ENCODE measurements at regions not wholly inside any gene's neighbourhood (a gene's known extent, or its start where the extent isn't known, plus 50 kb on each side); places are given as distances from the start of the nearest gene placed in this dataset.
"Not testable (repeated sequence)": the region's sequence is repeated elsewhere in the genome, so short reads cannot be mapped to it uniquely, and the experiment has no call there.

DNA sequence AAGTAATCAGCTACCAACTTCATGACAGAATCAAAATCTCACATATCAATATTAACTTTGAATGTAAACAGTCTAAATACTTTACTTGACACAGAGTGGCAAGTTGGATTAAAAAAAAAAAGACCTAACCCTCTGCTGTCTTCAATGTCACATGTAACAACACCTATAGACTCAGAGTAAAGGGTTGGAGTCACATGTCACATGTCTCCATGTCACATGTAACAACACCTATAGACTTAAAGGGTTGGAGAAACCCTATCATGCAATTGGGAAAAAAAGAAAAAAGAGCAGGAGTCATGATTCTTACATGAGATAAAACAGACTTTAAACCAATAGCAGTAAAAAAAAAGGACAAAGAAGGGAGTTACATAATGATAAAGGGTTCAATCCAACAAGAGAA is 665.3 kb upstream of the LRRTM1 start:
- peaks cover 6% of the 10 kb centered on the region for H3K9me3 ChIP-seq
- DNase-seq (no peak), ATAC-seq (replicated peaks in 1 of 4) (no peak)
- CTCF ChIA-PET: no interaction called here
- Mint-ChIP-seq H3K36me3 (no peaks in the 10 kb centered on the region), H3K4me1 (no peaks in the 10 kb centered on the region), H3K27me3 (no peaks in the 10 kb centered on the region), H3K9me3 (peaks cover 30 to 46% (median 36%) of the 10 kb centered on the region in 3 donors), H3K4me3 (no peak overlapping the region), H3K27ac (no peak overlapping the region)
- no peak overlapping the region for H3K4me3 ChIP-seq (ENCODE audit: control insufficient read depth in 1 of 2, extremely low read depth in 1 of 2, low read length in 1 of 2)
- no peak overlapping the region for H3K27ac ChIP-seq (ENCODE audit: low read length)
- H3K4me1 ChIP-seq (ENCODE audit: control insufficient read depth in 1 of 2, extremely low read depth in 1 of 2, insufficient read depth in 2 of 2, low read length in 2 of 2): no peaks in the 10 kb centered on the region
- no peaks in the 10 kb centered on the region for H3K27me3 ChIP-seq (replicated peaks in 1 of 2; ENCODE audit: control insufficient read depth in 2 of 2, extremely low read depth in 1 of 2, insufficient read depth in 2 of 2, low read length in 1 of 2)
- no peaks in the 10 kb centered on the region for H3K36me3 ChIP-seq (ENCODE audit: control insufficient read depth in 2 of 2, extremely low read depth in 1 of 2, insufficient read depth in 1 of 2, low read length in 1 of 2)
- POLR2A ChIA-PET: no interaction called here

DNA sequence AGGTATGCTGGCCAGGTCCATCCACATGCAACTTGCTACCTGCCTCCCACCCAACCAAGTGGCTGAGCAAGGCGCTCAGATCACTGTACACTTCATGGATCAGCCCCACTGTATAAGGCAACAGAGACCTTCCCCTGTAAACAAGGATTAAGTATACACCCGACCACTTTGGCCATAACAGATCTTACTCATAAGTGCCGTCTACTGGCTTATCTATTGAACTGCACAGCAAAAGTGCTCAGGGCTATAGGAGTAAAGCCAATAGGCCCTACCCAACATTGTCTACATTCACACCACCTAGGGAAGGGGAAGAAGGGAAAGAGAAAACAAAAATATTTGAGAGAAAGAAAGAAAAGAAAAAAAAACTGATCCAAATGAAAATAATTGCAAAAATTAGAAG is 663.9 kb upstream of the LRRTM1 start:
- WGBS (ENCODE audit: insufficient coverage): 25% methylated on average over 1 of the region's 3 CpGs
- peaks cover 8% of the 10 kb centered on the region for H3K9me3 ChIP-seq
- no peaks in the 10 kb centered on the region for H3K36me3 Mint-ChIP-seq
- H3K27me3 Mint-ChIP-seq: no peaks in the 10 kb centered on the region
- H3K4me3 ChIP-seq (ENCODE audit: control insufficient read depth in 1 of 2, extremely low read depth in 1 of 2, low read length in 1 of 2): no peak overlapping the region
- H3K9me3 Mint-ChIP-seq: peaks cover 30 to 46% (median 41%) of the 10 kb centered on the region in 3 donors
- ATAC-seq (replicated peaks in 1 of 4): no peak
- no peaks in the 10 kb centered on the region for H3K4me1 ChIP-seq (ENCODE audit: control insufficient read depth in 1 of 2, extremely low read depth in 1 of 2, insufficient read depth in 2 of 2, low read length in 2 of 2)
- no peak overlapping the region for H3K27ac ChIP-seq (ENCODE audit: low read length)
- H3K27me3 ChIP-seq (replicated peaks in 1 of 2; ENCODE audit: control insufficient read depth in 2 of 2, extremely low read depth in 1 of 2, insufficient read depth in 2 of 2, low read length in 1 of 2): no peaks in the 10 kb centered on the region
- H3K4me3 Mint-ChIP-seq: no peak overlapping the region
- H3K4me1 Mint-ChIP-seq: no peaks in the 10 kb centered on the region
- no peak overlapping the region for H3K27ac Mint-ChIP-seq
- CTCF ChIA-PET: no interaction called here
- no peak for DNase-seq
- POLR2A ChIA-PET: no interaction called here
- H3K36me3 ChIP-seq (ENCODE audit: control insufficient read depth in 2 of 2, extremely low read depth in 1 of 2, insufficient read depth in 1 of 2, low read length in 1 of 2): no peaks in the 10 kb centered on the region

DNA sequence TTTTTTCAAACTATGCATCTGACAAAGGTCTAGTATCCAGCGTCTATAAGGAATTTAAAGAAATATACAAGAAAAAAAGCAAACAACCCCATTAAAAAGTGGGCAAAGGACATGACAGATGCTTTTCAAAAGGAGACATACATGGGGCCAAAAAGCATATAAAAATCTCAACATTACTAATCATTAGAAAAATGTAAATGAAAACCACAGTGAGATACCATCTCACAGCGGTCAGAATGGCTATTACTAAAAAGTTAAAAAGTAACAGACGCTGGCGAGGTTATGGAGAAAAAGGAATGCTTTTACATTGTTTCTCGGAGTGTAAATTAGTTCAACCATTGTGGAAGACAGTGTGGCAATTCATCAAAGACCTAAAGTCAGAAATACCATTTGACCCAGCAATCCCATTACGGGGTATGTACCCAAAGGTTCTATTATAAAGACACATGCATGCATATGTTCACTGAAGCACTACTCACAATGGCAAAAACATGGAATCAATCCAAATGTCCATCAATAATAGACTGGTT is 643.1 kb upstream of the LRRTM1 start:
- no peak overlapping the region for H3K27ac ChIP-seq (ENCODE audit: low read length)
- ATAC-seq (replicated peaks in 1 of 4) (no peak), DNase-seq (no peak)
- POLR2A ChIA-PET: no interaction called here
- no peaks in the 10 kb centered on the region for H3K36me3 ChIP-seq (ENCODE audit: control insufficient read depth in 2 of 2, extremely low read depth in 1 of 2, insufficient read depth in 1 of 2, low read length in 1 of 2)
- H3K27me3 ChIP-seq (replicated peaks in 1 of 2; ENCODE audit: control insufficient read depth in 2 of 2, extremely low read depth in 1 of 2, insufficient read depth in 2 of 2, low read length in 1 of 2): no peaks in the 10 kb centered on the region
- no peaks in the 10 kb centered on the region for H3K4me1 ChIP-seq (ENCODE audit: control insufficient read depth in 1 of 2, extremely low read depth in 1 of 2, insufficient read depth in 2 of 2, low read length in 2 of 2)
- H3K4me1 Mint-ChIP-seq: no peaks in the 10 kb centered on the region
- whole genome bisulfite sequencing (ENCODE audit: insufficient coverage): 95% methylated on average over 3 of the region's 6 CpGs
- H3K4me3 ChIP-seq (ENCODE audit: control insufficient read depth in 1 of 2, extremely low read depth in 1 of 2, low read length in 1 of 2): no peak overlapping the region
- CTCF ChIA-PET: no interaction called here
- H3K27me3 Mint-ChIP-seq: no peaks in the 10 kb centered on the region
- no peaks in the 10 kb centered on the region for H3K36me3 Mint-ChIP-seq
- H3K4me3 Mint-ChIP-seq: no peak overlapping the region
- H3K9me3 ChIP-seq: peaks cover 3% of the 10 kb centered on the region
- H3K27ac Mint-ChIP-seq: no peak overlapping the region
- peaks cover 14 to 27% (median 21%) of the 10 kb centered on the region in 3 donors for H3K9me3 Mint-ChIP-seq

GRCh38 chr2:80943487-80943886 is 638.9 kb upstream of the LRRTM1 start:
- Histone ChIP-seq H3K4me1 (ENCODE audit: control insufficient read depth in 1 of 2, extremely low read depth in 1 of 2, insufficient read depth in 2 of 2, low read length in 2 of 2) (no peaks in the 10 kb centered on the region), H3K4me3 (ENCODE audit: control insufficient read depth in 1 of 2, extremely low read depth in 1 of 2, low read length in 1 of 2) (no peak overlapping the region), H3K27ac (ENCODE audit: low read length) (no peak overlapping the region), H3K27me3 (replicated peaks in 1 of 2; ENCODE audit: control insufficient read depth in 2 of 2, extremely low read depth in 1 of 2, insufficient read depth in 2 of 2, low read length in 1 of 2) (no peaks in the 10 kb centered on the region), H3K9me3 (no peaks in the 10 kb centered on the region), H3K36me3 (ENCODE audit: control insufficient read depth in 2 of 2, extremely low read depth in 1 of 2, insufficient read depth in 1 of 2, low read length in 1 of 2) (no peaks in the 10 kb centered on the region)
- DNase-seq (no peak), ATAC-seq (replicated peaks in 1 of 4) (no peak)
- no peaks in the 10 kb centered on the region for H3K27me3 Mint-ChIP-seq
- peaks cover 11 to 41% (median 25%) of the 10 kb centered on the region in 3 donors for H3K9me3 Mint-ChIP-seq
- no peaks in the 10 kb centered on the region for H3K4me1 Mint-ChIP-seq
- ChIA-PET CTCF (no interaction called here), POLR2A (no interaction called here)
- H3K4me3 Mint-ChIP-seq: no peak overlapping the region
- no peaks in the 10 kb centered on the region for H3K36me3 Mint-ChIP-seq
- no peak overlapping the region for H3K27ac Mint-ChIP-seq
- WGBS (ENCODE audit: insufficient coverage): 92% methylated on average over 2 of the region's 3 CpGs

DNA sequence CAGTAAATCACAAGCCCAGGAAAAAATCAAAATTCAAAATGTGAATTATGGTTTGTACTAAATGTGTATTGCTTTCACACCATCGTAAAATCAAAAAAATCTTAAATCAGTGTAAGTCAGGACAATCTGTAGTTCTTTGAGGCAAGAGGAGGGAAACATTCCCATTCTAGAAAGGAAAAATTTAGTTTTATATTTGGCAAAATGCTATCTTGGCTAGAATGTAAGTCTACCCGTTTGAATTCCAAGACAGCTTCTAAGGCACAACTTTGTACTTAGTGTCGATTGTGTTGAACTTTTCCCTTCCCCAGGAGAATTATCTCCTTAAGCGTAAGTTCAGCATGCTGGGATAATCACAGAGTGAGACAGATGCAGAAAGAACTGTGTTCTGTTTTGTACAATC is 638.2 kb upstream of the LRRTM1 start:
- H3K27me3 ChIP-seq (replicated peaks in 1 of 2; ENCODE audit: control insufficient read depth in 2 of 2, extremely low read depth in 1 of 2, insufficient read depth in 2 of 2, low read length in 1 of 2): no peaks in the 10 kb centered on the region
- Mint-ChIP-seq H3K27ac (no peak overlapping the region), H3K36me3 (no peaks in the 10 kb centered on the region), H3K27me3 (no peaks in the 10 kb centered on the region), H3K4me3 (no peak overlapping the region), H3K4me1 (no peaks in the 10 kb centered on the region), H3K9me3 (peaks cover 18 to 44% (median 27%) of the 10 kb centered on the region in 3 donors)
- no CpG with 5 or more reads among the region's 4 CpGs for WGBS (ENCODE audit: insufficient coverage)
- no peaks in the 10 kb centered on the region for H3K9me3 ChIP-seq
- H3K4me1 ChIP-seq (ENCODE audit: control insufficient read depth in 1 of 2, extremely low read depth in 1 of 2, insufficient read depth in 2 of 2, low read length in 2 of 2): no peaks in the 10 kb centered on the region
- no peaks in the 10 kb centered on the region for H3K36me3 ChIP-seq (ENCODE audit: control insufficient read depth in 2 of 2, extremely low read depth in 1 of 2, insufficient read depth in 1 of 2, low read length in 1 of 2)
- ChIA-PET CTCF (no interaction called here), POLR2A (no interaction called here)
- DNase-seq (no peak), ATAC-seq (replicated peaks in 1 of 4) (no peak)
- H3K4me3 ChIP-seq (ENCODE audit: control insufficient read depth in 1 of 2, extremely low read depth in 1 of 2, low read length in 1 of 2): no peak overlapping the region
- H3K27ac ChIP-seq (ENCODE audit: low read length): no peak overlapping the region

DNA sequence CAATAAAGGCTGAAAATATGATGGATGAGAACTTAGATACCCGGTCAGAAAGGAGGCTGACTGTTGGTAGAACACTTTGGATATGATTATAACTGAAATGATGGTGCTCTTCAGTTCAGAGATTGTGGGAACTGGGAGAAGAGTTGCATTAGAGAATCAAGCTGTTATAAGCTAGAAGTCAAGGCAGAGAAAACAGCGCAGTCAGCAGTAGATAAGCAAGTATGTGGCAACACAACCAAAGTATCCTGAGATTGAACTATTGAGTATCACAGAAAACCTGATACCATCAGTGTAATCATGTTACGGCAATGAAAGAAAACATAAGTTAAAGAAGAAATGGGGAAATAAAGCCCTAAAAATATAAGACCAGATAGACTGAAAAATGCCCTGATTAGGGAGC is 633.9 kb upstream of the LRRTM1 start:
- POLR2A ChIA-PET: no interaction called here
- H3K27ac Mint-ChIP-seq: no peak overlapping the region
- no peaks in the 10 kb centered on the region for H3K4me1 Mint-ChIP-seq
- DNase-seq (no peak), ATAC-seq (replicated peaks in 1 of 4) (no peak)
- no peaks in the 10 kb centered on the region for H3K27me3 Mint-ChIP-seq
- H3K4me3 Mint-ChIP-seq: no peak overlapping the region
- no peaks in the 10 kb centered on the region for H3K27me3 ChIP-seq (replicated peaks in 1 of 2; ENCODE audit: control insufficient read depth in 2 of 2, extremely low read depth in 1 of 2, insufficient read depth in 2 of 2, low read length in 1 of 2)
- H3K4me3 ChIP-seq (ENCODE audit: control insufficient read depth in 1 of 2, extremely low read depth in 1 of 2, low read length in 1 of 2): no peak overlapping the region
- 67% methylated on average over 1 of the region's 3 CpGs for WGBS (ENCODE audit: insufficient coverage)
- H3K9me3 ChIP-seq: no peaks in the 10 kb centered on the region
- H3K36me3 Mint-ChIP-seq: no peaks in the 10 kb centered on the region
- no peaks in the 10 kb centered on the region for H3K36me3 ChIP-seq (ENCODE audit: control insufficient read depth in 2 of 2, extremely low read depth in 1 of 2, insufficient read depth in 1 of 2, low read length in 1 of 2)
- CTCF ChIA-PET: no interaction called here
- H3K27ac ChIP-seq (ENCODE audit: low read length): no peak overlapping the region
- no peaks in the 10 kb centered on the region for H3K4me1 ChIP-seq (ENCODE audit: control insufficient read depth in 1 of 2, extremely low read depth in 1 of 2, insufficient read depth in 2 of 2, low read length in 2 of 2)
- peaks cover 25 to 59% (median 27%) of the 10 kb centered on the region in 3 donors for H3K9me3 Mint-ChIP-seq

- H3K4me3 ChIP-seq (ENCODE audit: control insufficient read depth in 1 of 2, extremely low read depth in 1 of 2, low read length in 1 of 2); POLR2A ChIA-PET; H3K4me3 Mint-ChIP-seq; H3K36me3 Mint-ChIP-seq; H3K4me1 Mint-ChIP-seq; CTCF ChIA-PET; H3K36me3 ChIP-seq (ENCODE audit: control insufficient read depth in 2 of 2, extremely low read depth in 1 of 2, insufficient read depth in 1 of 2, low read length in 1 of 2); H3K4me1 ChIP-seq (ENCODE audit: control insufficient read depth in 1 of 2, extremely low read depth in 1 of 2, insufficient read depth in 2 of 2, low read length in 2 of 2); H3K27me3 Mint-ChIP-seq; ATAC-seq (replicated peaks in 1 of 4); DNase-seq; H3K9me3 ChIP-seq; H3K27me3 ChIP-seq (replicated peaks in 1 of 2; ENCODE audit: control insufficient read depth in 2 of 2, extremely low read depth in 1 of 2, insufficient read depth in 2 of 2, low read length in 1 of 2); H3K27ac ChIP-seq (ENCODE audit: low read length); H3K27ac Mint-ChIP-seq: not testable (repeated sequence)
- H3K9me3 Mint-ChIP-seq: peaks cover 19 to 49% (median 23%) of the 10 kb centered on the region in 3 donors
- no CpG with 5 or more reads among the region's 6 CpGs for WGBS (ENCODE audit: insufficient coverage)
Measured at GRCh38 chr2:80931820-80932219, 627.3 kb upstream of the LRRTM1 start.
